ENCODE measurements at regions not wholly inside any gene's neighbourhood (a gene's known extent, or its start where the extent isn't known, plus 50 kb on each side); places are given as distances from the start of the nearest gene placed in this dataset.

- intact Hi-C loops (cut with DNase I; ENCODE audit: low total_unique reads) = no loop called here
- H3K27ac ChIP-seq = no peak overlapping the region
- H3K36me3 ChIP-seq = no peaks in the 10 kb centered on the region
- no peaks in the 10 kb centered on the region for H3K9me3 ChIP-seq
- no peaks in the 10 kb centered on the region for H3K27me3 ChIP-seq
- H3K4me3 ChIP-seq = no peak overlapping the region
- TF ChIP-seq POLR2A (IDR thresholded peaks at IDR 0.05) = no peak
- TF ChIP-seq CTCF (IDR thresholded peaks at IDR 0.05) = no peak
- DNase-seq = no peak
- no peaks in the 10 kb centered on the region for H3K4me1 ChIP-seq
Measured at GRCh38 chr12:76156726-76157125, 72.2 kb upstream of the NAP1L1 start.

GRCh38 chr12:76156314-76156713, 71.8 kb upstream of the NAP1L1 start:
- Histone ChIP-seq H3K9me3 (no peaks in the 10 kb centered on the region), H3K27me3 (no peaks in the 10 kb centered on the region), H3K27ac (no peak overlapping the region), H3K4me1 (no peaks in the 10 kb centered on the region), H3K4me3 (no peak overlapping the region), H3K36me3 (no peaks in the 10 kb centered on the region)
- TF ChIP-seq POLR2A (IDR thresholded peaks at IDR 0.05) (no peak), CTCF (IDR thresholded peaks at IDR 0.05) (no peak)
- intact Hi-C loops (cut with DNase I; ENCODE audit: low total_unique reads) = no loop called here
- no peak for DNase-seq

- TF ChIP-seq POLR2A (IDR thresholded peaks at IDR 0.05) = no peak
- no peak for TF ChIP-seq CTCF (IDR thresholded peaks at IDR 0.05)
- Histone ChIP-seq H3K27ac (no peak overlapping the region), H3K27me3 (no peaks in the 10 kb centered on the region), H3K9me3 (no peaks in the 10 kb centered on the region), H3K4me1 (no peaks in the 10 kb centered on the region), H3K4me3 (no peak overlapping the region), H3K36me3 (no peaks in the 10 kb centered on the region)
- no peak for DNase-seq
- intact Hi-C loops (cut with DNase I; ENCODE audit: low total_unique reads) = no loop called here
Measured at GRCh38 chr12:76155157-76155670, 70.7 kb upstream of the NAP1L1 start.

GRCh38 chr12:76153616-76154015, 69.1 kb upstream of the NAP1L1 start:
- no peak overlapping the region for H3K27ac ChIP-seq
- no peaks in the 10 kb centered on the region for H3K27me3 ChIP-seq
- no peak for DNase-seq
- H3K4me1 ChIP-seq = no peaks in the 10 kb centered on the region
- H3K4me3 ChIP-seq = no peak overlapping the region
- H3K36me3 ChIP-seq = no peaks in the 10 kb centered on the region
- H3K9me3 ChIP-seq = no peaks in the 10 kb centered on the region
- TF ChIP-seq CTCF (IDR thresholded peaks at IDR 0.05) (no peak), POLR2A (IDR thresholded peaks at IDR 0.05) (no peak)
- intact Hi-C loops (cut with DNase I; ENCODE audit: low total_unique reads) = no loop called here

- H3K36me3 ChIP-seq = no peaks in the 10 kb centered on the region
- no peak overlapping the region for H3K27ac ChIP-seq
- no peak overlapping the region for H3K4me3 ChIP-seq
- H3K4me1 ChIP-seq = no peaks in the 10 kb centered on the region
- no peak for DNase-seq
- no peaks in the 10 kb centered on the region for H3K9me3 ChIP-seq
- H3K27me3 ChIP-seq = no peaks in the 10 kb centered on the region
- intact Hi-C loops (cut with DNase I; ENCODE audit: low total_unique reads) = no loop called here
- no peak for TF ChIP-seq CTCF (IDR thresholded peaks at IDR 0.05)
- TF ChIP-seq POLR2A (IDR thresholded peaks at IDR 0.05) = no peak
Measured at GRCh38 chr12:76152181-76152807, 67.8 kb upstream of the NAP1L1 start.

All from uterus (tissue), 3 donors.